Gastrocnemius medialis (tissue), 4 donors: ENCODE measurements at regions not wholly inside any gene's neighbourhood (a gene's known extent, or its start where the extent isn't known, plus 50 kb on each side); places are given as distances from the start of the nearest gene placed in this dataset.

Experiments
- POLR2A ChIP-seq, 2 donors: fragments of 450-650 bp; IDR thresholded peaks; one replicate each; pipeline ENCODE4 v1.6.1; 2017; ENCODE audit warnings: antibody characterized with exemption in 2 of 2, mild to moderate bottlenecking in 2 of 2, moderate library complexity in 2 of 2
- TF ChIP-seq, protein P1 (sequence below), 5 experiments: fragments of 450-650 bp in 3 of 5; fragments of 200-600 bp in 2 of 5; sonication (generic) in 2 of 5; IDR thresholded peaks in 4 of 5; conservative IDR thresholded peaks in 1 of 5; 1 replicate in 4 of 5; 2 replicates in 1 of 5; pipeline ENCODE4 v1.5.1; 2016 to 2019; ENCODE audit warnings: antibody characterized with exemption in 5 of 5, mild to moderate bottlenecking in 3 of 5, moderate library complexity in 3 of 5

DNA sequence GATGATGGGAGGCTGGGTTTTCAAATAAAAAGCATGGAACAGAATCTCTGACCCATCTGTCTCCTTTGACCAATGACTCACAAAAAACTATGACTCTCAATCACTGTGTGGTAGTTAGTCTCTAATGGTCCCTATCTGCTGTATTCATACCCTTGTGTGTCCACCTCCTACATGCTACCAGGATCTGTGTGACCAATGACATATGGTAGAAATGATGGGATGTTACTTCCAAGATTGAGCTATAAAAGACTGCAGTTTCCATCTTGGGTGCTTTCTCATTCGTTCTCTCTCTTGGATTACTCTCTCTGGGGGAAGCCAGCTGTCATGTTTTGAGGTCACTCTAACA lies 144.7 kb upstream of the BTG1 start:
- TF ChIP-seq, protein P1, sequence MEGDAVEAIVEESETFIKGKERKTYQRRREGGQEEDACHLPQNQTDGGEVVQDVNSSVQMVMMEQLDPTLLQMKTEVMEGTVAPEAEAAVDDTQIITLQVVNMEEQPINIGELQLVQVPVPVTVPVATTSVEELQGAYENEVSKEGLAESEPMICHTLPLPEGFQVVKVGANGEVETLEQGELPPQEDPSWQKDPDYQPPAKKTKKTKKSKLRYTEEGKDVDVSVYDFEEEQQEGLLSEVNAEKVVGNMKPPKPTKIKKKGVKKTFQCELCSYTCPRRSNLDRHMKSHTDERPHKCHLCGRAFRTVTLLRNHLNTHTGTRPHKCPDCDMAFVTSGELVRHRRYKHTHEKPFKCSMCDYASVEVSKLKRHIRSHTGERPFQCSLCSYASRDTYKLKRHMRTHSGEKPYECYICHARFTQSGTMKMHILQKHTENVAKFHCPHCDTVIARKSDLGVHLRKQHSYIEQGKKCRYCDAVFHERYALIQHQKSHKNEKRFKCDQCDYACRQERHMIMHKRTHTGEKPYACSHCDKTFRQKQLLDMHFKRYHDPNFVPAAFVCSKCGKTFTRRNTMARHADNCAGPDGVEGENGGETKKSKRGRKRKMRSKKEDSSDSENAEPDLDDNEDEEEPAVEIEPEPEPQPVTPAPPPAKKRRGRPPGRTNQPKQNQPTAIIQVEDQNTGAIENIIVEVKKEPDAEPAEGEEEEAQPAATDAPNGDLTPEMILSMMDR (IDR thresholded peaks at IDR 0.05 in 4 of 5, conservative IDR thresholded peaks at IDR 0.05 in 1 of 5), result no peak
- TF ChIP-seq POLR2A (IDR thresholded peaks at IDR 0.05), result no peak
